ENCODE measurements at regions not wholly inside any gene's neighbourhood (a gene's known extent, or its start where the extent isn't known, plus 50 kb on each side); places are given as distances from the start of the nearest gene placed in this dataset.

DNA sequence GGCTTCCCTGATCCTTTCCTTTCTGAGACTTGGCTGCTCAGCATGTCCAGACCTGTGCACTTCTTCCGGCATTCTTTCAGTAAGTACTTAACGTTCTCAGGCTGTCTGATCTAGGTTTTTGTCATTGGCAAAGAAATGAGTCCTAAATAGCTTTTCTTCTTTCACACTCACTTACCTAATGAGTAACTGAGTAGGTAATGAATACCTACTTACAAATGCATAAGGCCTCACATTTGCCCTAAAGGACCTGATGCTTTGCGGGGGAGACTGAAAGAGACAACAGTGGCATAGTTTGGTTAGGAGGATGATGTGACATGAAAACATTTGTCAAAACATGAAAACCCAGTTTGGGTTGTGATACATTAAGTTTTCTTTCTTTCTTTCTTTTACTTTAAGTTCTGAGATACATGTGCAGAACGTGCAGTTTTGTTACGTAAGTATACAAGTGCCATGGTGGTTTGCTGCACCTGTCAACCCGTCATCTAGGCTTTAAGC is 516.7 kb upstream of the CFAP20DC start:
- TF ChIP-seq POLR2AphosphoS5 (IDR thresholded peaks at IDR 0.05; ENCODE audit: borderline replicate concordance, low read depth, low read length), result no peak
- TF ChIP-seq EZH2 (IDR thresholded peaks at IDR 0.05), result no peak
- TF ChIP-seq FOXP2 (optimal IDR thresholded peaks at IDR 0.05; ENCODE audit: control extremely low read depth, extremely low read length, insufficient read depth), result no peak
- Histone ChIP-seq H3K9ac (ENCODE audit: insufficient read length) (no peak overlapping the region), H3K36me3 (ENCODE audit: insufficient read depth, low read length) (no peaks in the 10 kb centered on the region), H3K4me3 (no peak overlapping the region), H3K9me3 (ENCODE audit: low read depth, low read length) (no peaks in the 10 kb centered on the region), H3K27ac (no peak overlapping the region)
- no peak for DNase-seq (ENCODE audit: low read depth, low spot score)

DNA sequence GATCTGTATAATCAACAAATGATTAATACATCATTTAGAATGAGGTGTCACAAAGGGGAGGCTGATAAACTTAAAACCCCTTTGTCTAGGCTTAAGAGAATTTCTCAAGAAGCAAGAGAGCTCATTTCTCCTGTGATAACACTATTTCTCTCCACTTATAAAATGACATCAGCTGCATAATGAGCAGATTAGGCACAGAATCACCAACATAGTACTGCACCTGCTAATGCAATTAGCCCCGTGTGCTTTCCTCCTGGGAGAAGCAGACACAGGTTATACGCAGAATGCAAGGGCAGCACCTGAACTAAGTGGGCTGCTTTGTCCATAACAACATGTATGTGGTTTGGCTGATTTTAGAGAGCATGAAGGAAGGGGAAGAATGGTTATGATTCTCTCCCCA is 515.3 kb upstream of the CFAP20DC start:
- no peaks in the 10 kb centered on the region for H3K9me3 ChIP-seq (ENCODE audit: low read depth, low read length)
- TF ChIP-seq EZH2 (IDR thresholded peaks at IDR 0.05) (no peak), POLR2AphosphoS5 (IDR thresholded peaks at IDR 0.05; ENCODE audit: borderline replicate concordance, low read depth, low read length) (no peak), FOXP2 (optimal IDR thresholded peaks at IDR 0.05; ENCODE audit: control extremely low read depth, extremely low read length, insufficient read depth) (no peak)

DNA sequence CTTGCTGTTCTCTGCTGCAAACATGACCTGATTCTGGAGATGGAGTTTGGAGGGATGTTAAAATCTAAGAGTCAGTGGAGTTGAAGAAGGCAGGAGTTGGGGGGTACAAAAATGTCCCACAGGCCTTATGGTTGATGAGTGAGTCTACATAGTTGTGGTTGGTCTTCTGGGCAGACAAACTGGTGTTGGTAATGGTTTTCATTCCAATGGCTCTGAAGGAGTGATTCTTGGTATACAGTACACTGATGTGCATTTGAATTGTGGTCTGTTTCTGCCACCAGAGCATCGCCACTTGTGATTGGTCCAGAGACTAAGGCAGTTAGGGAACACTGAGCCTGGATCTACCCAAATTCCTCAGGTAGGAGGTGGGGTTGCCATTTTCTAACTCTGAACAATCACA is 514.1 kb upstream of the CFAP20DC start:
- no peaks in the 10 kb centered on the region for H3K36me3 ChIP-seq (ENCODE audit: insufficient read depth, low read length)
- TF ChIP-seq EZH2 (IDR thresholded peaks at IDR 0.05), result no peak
- TF ChIP-seq FOXP2 (optimal IDR thresholded peaks at IDR 0.05; ENCODE audit: control extremely low read depth, extremely low read length, insufficient read depth), result no peak
- TF ChIP-seq POLR2AphosphoS5 (IDR thresholded peaks at IDR 0.05; ENCODE audit: borderline replicate concordance, low read depth, low read length), result no peak
- no peak overlapping the region for H3K4me3 ChIP-seq
- no peak overlapping the region for H3K9ac ChIP-seq (ENCODE audit: insufficient read length)
- no peak overlapping the region for H3K27ac ChIP-seq
- no peaks in the 10 kb centered on the region for H3K9me3 ChIP-seq (ENCODE audit: low read depth, low read length)
- DNase-seq (ENCODE audit: low read depth, low spot score), result no peak

More for the DNA sequence above, 515.3 kb upstream of the CFAP20DC start:
- no peak for DNase-seq (ENCODE audit: low read depth, low spot score)
- Histone ChIP-seq H3K9ac (ENCODE audit: insufficient read length) (no peak overlapping the region), H3K4me3 (no peak overlapping the region), H3K27ac (no peak overlapping the region), H3K36me3 (ENCODE audit: insufficient read depth, low read length) (no peaks in the 10 kb centered on the region)

DNA sequence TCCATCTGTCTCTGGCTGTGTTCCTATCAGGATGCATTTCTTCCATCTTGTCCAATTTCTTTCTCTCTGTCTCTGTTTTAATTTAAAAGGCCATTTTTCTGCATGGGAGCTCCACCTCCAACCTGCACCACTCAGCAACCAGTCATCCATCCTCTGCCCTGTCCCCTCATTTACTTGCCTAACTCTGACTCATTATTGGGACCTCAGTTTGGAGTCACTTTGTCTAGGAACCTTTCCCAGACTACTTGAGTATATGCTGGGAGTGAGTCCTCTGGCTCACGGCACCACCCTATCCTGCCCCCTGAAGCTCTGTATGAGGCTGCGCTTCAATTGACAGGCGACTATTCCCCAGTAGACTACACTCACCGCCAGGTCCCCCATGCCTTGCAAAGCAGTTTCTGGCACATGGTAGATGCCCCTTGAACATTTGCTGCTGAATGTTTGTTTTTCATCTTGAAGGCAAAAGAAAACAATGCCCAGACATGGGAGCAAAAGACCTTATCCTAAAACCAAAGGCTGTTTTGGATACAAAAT is 513.3 kb upstream of the CFAP20DC start:
- Histone ChIP-seq H3K9ac (ENCODE audit: insufficient read length) (no peak overlapping the region), H3K36me3 (ENCODE audit: insufficient read depth, low read length) (no peaks in the 10 kb centered on the region), H3K9me3 (ENCODE audit: low read depth, low read length) (no peaks in the 10 kb centered on the region), H3K27ac (no peak overlapping the region), H3K4me3 (no peak overlapping the region)
- DNase-seq (ENCODE audit: low read depth, low spot score), result no peak
- TF ChIP-seq EZH2 (IDR thresholded peaks at IDR 0.05) (no peak), POLR2AphosphoS5 (IDR thresholded peaks at IDR 0.05; ENCODE audit: borderline replicate concordance, low read depth, low read length) (no peak), FOXP2 (optimal IDR thresholded peaks at IDR 0.05; ENCODE audit: control extremely low read depth, extremely low read length, insufficient read depth) (no peak)

DNA sequence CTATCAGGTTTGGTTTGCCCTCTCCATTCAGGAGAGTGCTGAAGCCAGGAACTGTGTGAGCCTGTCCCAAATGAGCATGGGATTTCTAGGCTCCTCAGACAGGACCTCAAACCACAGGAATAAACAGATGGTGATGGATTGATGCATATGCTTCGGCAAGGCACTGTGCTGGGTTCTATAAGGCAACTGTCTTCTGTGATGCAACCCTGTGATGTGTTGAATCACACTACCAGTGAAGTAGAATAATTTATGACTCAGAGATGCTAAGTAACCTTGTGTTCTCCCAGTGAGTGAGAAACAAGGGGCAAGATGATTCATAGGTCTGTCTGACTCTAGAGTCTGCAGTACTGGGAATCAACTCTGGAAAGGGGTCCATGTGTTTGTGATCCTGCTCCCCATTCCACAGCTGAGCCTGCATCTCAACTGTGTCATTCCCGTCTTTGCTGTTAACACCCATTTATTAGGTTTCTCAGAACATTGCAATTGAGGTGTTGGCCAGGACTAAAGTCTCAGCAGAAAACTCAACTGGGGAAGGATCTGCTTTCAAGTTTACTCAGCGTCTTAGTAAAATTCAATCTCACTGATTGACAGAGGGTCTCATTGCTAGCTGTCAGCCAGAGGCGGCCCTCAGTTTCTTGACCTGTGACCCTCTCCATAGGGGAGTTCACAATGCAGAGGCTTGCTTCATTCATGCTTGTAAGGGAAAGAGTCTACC is 510.1 kb upstream of the CFAP20DC start:
- H3K27ac ChIP-seq, result no peak overlapping the region
- H3K9me3 ChIP-seq (ENCODE audit: low read depth, low read length), result no peaks in the 10 kb centered on the region
- no peak overlapping the region for H3K4me3 ChIP-seq
- no peak overlapping the region for H3K9ac ChIP-seq (ENCODE audit: insufficient read length)
- no peaks in the 10 kb centered on the region for H3K36me3 ChIP-seq (ENCODE audit: insufficient read depth, low read length)
- no peak for DNase-seq (ENCODE audit: low read depth, low spot score)
- TF ChIP-seq FOXP2 (optimal IDR thresholded peaks at IDR 0.05; ENCODE audit: control extremely low read depth, extremely low read length, insufficient read depth) (no peak), POLR2AphosphoS5 (IDR thresholded peaks at IDR 0.05; ENCODE audit: borderline replicate concordance, low read depth, low read length) (no peak), EZH2 (IDR thresholded peaks at IDR 0.05) (no peak)

DNA sequence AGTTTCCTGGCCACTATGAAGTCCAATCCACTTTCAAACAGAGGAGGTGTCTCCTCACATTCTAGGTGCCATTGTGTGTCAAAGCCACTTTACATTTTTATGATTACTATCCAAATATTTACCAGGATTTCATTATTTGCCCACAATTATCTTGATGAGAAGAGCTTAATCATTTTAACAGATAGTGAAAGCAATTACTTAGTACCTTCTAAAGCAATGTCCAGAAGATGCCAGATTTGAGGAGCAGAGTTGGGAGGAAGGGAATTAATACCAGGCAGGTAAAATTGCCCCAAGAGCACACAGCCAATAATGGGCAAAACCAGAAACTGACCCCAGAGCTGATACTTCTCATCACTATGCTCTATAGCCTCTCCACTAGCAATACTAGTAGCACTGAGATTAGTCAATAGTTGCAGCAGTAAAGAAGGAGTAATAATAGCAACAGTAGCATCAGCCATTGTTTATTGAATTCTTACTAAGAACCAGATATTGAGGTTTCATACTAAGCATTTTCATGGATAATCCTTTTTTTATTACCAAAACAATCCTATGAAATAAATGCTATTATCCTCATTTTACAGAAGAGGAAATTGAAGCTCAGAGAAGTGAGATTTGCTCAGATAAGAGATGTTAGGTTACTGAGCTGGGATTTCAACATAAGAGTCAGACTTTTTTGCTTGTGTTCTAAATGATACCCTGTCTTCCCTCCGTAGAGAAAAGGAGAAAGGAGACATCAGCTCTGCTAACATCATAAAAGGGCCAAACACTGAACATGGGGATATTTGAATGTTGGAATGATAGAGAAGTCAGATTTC is 509.3 kb upstream of the CFAP20DC start:
- no peak for DNase-seq (ENCODE audit: low read depth, low spot score)
- no peak overlapping the region for H3K4me3 ChIP-seq
- TF ChIP-seq POLR2AphosphoS5 (IDR thresholded peaks at IDR 0.05; ENCODE audit: borderline replicate concordance, low read depth, low read length), result no peak
- TF ChIP-seq FOXP2 (optimal IDR thresholded peaks at IDR 0.05; ENCODE audit: control extremely low read depth, extremely low read length, insufficient read depth), result no peak
- TF ChIP-seq EZH2 (IDR thresholded peaks at IDR 0.05), result no peak

DNA sequence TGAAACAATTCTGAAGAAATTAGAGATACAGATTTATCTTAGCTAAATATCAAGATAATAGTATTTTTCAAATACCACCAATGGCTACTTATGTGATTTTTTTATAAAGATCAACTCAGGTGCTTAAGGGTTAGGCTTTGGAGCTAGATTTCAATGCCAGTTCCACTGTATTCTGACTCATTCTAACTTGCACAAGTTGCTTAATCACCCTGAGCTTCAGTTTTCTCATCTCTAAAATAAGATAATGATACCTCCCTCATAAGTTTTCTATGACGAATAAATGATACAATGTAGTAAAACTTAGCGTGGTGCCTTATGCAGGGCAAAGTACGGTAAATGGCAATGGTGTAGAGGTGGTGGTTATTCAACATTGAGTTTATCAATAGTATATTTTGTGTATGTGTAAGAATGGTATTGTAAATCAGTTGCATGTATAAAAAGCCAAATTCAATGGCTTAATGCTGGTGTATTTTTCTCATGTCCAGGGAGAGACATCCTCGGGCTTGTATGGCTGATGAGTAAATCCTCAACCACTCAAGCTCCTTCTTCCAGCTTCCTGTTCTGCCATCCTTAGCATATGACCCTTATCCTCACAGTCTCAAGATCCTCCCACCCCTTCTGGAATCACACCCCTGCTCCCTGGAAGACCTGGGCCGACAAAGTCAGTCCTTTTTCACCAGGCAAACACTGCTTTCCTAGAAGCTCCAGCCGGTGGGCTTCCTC is 505.9 kb upstream of the CFAP20DC start:
- H3K36me3 ChIP-seq (ENCODE audit: insufficient read depth, low read length), result no peaks in the 10 kb centered on the region
- no peak overlapping the region for H3K9ac ChIP-seq (ENCODE audit: insufficient read length)
- H3K4me3 ChIP-seq, result no peak overlapping the region
- no peak overlapping the region for H3K27ac ChIP-seq
- no peak for TF ChIP-seq POLR2AphosphoS5 (IDR thresholded peaks at IDR 0.05; ENCODE audit: borderline replicate concordance, low read depth, low read length)
- no peak for TF ChIP-seq EZH2 (IDR thresholded peaks at IDR 0.05)
- TF ChIP-seq FOXP2 (optimal IDR thresholded peaks at IDR 0.05; ENCODE audit: control extremely low read depth, extremely low read length, insufficient read depth), result no peak
- H3K9me3 ChIP-seq (ENCODE audit: low read depth, low read length), result no peaks in the 10 kb centered on the region
- DNase-seq (ENCODE audit: low read depth, low spot score), result no peak

More for the DNA sequence above, 509.3 kb upstream of the CFAP20DC start:
- no peaks in the 10 kb centered on the region for H3K36me3 ChIP-seq (ENCODE audit: insufficient read depth, low read length)
- no peak overlapping the region for H3K27ac ChIP-seq
- H3K9me3 ChIP-seq (ENCODE audit: low read depth, low read length), result no peaks in the 10 kb centered on the region
- H3K9ac ChIP-seq (ENCODE audit: insufficient read length), result no peak overlapping the region

DNA sequence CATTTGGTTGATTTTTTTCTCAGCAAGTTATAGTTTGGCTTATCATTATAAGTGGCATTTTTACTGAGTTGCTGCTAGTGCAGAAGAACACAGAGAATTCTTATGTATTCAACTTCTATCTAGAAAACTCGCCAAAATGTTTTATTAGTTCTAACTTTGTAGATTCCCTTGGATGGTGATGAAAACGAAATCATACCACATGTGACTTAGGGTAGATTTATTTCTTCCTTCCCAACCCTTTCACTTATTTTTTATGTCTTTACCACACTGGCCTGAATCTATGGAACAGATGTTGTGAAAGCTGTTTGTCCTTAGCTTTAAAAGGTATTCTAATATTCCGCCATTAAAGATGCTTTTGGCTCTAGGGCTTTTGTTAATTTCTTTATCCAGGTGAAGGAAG is 503.3 kb upstream of the CFAP20DC start:
- Histone ChIP-seq H3K27ac (no peak overlapping the region), H3K9me3 (ENCODE audit: low read depth, low read length) (no peaks in the 10 kb centered on the region), H3K9ac (ENCODE audit: insufficient read length) (no peak overlapping the region), H3K4me3 (no peak overlapping the region), H3K36me3 (ENCODE audit: insufficient read depth, low read length) (no peaks in the 10 kb centered on the region)
- DNase-seq (ENCODE audit: low read depth, low spot score), result no peak
- no peak for TF ChIP-seq EZH2 (IDR thresholded peaks at IDR 0.05)
- TF ChIP-seq FOXP2 (optimal IDR thresholded peaks at IDR 0.05; ENCODE audit: control extremely low read depth, extremely low read length, insufficient read depth), result no peak
- TF ChIP-seq POLR2AphosphoS5 (IDR thresholded peaks at IDR 0.05; ENCODE audit: borderline replicate concordance, low read depth, low read length), result no peak
